PFSK-1 (cell line): ENCODE measurements at regions not wholly inside any gene's neighbourhood (a gene's known extent, or its start where the extent isn't known, plus 50 kb on each side); places are given as distances from the start of the nearest gene placed in this dataset.

Experiments used
- FOXP2 ChIP-seq: optimal IDR thresholded peaks from 2 replicates; pipeline ENCODE3; 2011; ENCODE audit warnings: borderline replicate concordance, control low read depth, inconsistent platforms; ENCODE audit not compliant: insufficient read depth; ENCODE audit errors: extremely low read length, extremely low read depth
- POLR2AphosphoS5 ChIP-seq: IDR thresholded peaks from 2 replicates; pipeline ENCODE4 v1.6.1; 2012; ENCODE audit warnings: low read depth, mild to moderate bottlenecking, control low read depth, low read length, moderate library complexity
- SIN3A ChIP-seq: IDR thresholded peaks from 2 replicates; pipeline ENCODE4 v1.6.1; 2012; ENCODE audit warnings: mild to moderate bottlenecking, low read length, moderate library complexity, borderline replicate concordance; ENCODE audit not compliant: insufficient read depth
- TAF1 ChIP-seq: IDR thresholded peaks from 2 replicates; pipeline ENCODE4 v1.6.1; 2012; ENCODE audit warnings: low read length, control low read depth, borderline replicate concordance; ENCODE audit not compliant: insufficient read depth
- TF ChIP-seq, protein P1 (sequence below), 2 experiments: IDR thresholded peaks; 2 replicates each; pipeline versions ENCODE4 v1.6.1 to v1.8.0; 2011 to 2012; ENCODE audit warnings: low read depth in 2 of 2, low read length in 2 of 2, control low read depth in 1 of 2, inconsistent platforms in 1 of 2, mild to moderate bottlenecking in 1 of 2, moderate library complexity in 1 of 2; ENCODE audit not compliant: insufficient read depth in 1 of 2

DNA sequence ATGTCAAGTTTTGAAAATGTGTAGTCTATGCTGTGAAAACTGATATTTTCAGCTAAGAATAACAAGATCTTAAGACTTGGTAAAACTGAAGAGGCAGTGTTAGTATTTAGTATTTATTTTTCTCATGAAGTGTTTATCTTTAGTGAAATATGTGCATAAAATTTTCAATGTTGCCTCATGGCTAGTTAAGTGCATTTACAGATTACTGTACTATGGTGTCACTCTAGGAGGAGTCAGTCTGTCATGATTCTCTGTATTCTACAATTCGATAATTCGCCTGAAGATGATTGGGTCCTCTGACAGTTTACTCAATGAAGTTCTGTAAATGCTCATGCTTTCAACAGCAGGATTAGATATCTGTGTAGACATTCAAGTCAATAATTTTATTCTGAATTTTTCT is 488.1 kb upstream of the GRM3 start:
- TF ChIP-seq, protein P1, sequence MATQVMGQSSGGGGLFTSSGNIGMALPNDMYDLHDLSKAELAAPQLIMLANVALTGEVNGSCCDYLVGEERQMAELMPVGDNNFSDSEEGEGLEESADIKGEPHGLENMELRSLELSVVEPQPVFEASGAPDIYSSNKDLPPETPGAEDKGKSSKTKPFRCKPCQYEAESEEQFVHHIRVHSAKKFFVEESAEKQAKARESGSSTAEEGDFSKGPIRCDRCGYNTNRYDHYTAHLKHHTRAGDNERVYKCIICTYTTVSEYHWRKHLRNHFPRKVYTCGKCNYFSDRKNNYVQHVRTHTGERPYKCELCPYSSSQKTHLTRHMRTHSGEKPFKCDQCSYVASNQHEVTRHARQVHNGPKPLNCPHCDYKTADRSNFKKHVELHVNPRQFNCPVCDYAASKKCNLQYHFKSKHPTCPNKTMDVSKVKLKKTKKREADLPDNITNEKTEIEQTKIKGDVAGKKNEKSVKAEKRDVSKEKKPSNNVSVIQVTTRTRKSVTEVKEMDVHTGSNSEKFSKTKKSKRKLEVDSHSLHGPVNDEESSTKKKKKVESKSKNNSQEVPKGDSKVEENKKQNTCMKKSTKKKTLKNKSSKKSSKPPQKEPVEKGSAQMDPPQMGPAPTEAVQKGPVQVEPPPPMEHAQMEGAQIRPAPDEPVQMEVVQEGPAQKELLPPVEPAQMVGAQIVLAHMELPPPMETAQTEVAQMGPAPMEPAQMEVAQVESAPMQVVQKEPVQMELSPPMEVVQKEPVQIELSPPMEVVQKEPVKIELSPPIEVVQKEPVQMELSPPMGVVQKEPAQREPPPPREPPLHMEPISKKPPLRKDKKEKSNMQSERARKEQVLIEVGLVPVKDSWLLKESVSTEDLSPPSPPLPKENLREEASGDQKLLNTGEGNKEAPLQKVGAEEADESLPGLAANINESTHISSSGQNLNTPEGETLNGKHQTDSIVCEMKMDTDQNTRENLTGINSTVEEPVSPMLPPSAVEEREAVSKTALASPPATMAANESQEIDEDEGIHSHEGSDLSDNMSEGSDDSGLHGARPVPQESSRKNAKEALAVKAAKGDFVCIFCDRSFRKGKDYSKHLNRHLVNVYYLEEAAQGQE (IDR thresholded peaks at IDR 0.05; ENCODE audit: insufficient read depth in 1 of 2, low read depth in 2 of 2, low read length in 2 of 2): no peak
- no peak for TF ChIP-seq FOXP2
- no peak for TF ChIP-seq POLR2AphosphoS5

DNA sequence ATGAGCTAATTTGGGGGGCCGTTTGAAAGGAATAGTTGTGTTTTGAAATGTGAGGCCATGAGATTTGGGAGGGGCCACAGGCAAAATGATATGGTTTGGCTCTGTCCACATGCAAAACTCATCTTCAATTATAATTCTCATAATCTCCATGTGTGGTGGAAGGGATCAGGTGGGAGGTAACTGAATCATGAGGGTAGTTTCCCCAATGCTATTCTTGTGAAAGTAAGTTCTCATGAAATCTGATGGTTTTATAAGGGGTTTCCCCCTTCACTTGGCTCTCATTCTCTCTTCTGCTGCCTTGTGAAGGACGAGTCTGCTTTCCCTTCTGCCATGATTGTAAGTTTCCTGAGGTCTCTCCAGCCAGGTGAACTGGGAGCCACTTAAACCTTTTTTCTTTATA is 490.8 kb upstream of the GRM3 start:
- no peak for TF ChIP-seq POLR2AphosphoS5
- no peak for TF ChIP-seq TAF1
- no peak for TF ChIP-seq SIN3A
- no peak for TF ChIP-seq FOXP2
- TF ChIP-seq, protein P1 (IDR thresholded peaks at IDR 0.05; ENCODE audit: insufficient read depth in 1 of 2, low read depth in 2 of 2, low read length in 2 of 2): no peak

DNA sequence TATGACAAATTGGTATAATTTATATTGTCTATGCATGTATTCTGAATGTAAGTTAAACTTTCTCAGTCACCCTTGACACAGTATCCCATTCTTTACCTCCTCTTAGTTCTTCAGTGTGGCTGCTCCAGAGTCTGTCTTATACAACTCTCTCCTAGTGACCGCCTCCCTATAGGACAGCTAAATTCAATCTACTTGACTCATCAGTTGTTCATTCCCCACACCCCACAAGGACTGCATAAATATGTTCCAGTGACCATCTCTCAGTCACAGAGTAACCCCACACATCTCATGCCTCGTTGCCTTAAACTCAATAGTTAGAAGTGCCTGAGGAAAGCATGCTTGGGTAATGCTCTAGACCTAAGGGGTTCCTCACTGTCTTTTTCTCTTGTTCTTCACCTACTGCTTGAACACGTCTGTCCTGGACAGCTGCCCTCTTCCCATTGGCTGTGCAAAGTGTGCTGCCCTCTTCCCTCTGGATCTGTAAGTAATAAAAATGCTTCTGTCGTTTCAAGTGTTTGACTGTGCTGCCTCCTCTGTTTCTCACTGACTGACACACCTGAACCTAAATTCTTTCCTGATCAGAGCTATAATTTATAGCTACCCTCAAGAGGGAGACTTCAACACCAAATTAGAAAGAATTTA is 494.6 kb upstream of the GRM3 start:
- no peak for TF ChIP-seq SIN3A
- no peak for TF ChIP-seq TAF1
- TF ChIP-seq, protein P1 (IDR thresholded peaks at IDR 0.05; ENCODE audit: insufficient read depth in 1 of 2, low read depth in 2 of 2, low read length in 2 of 2): no peak
- no peak for TF ChIP-seq FOXP2
- TF ChIP-seq POLR2AphosphoS5: no peak

DNA sequence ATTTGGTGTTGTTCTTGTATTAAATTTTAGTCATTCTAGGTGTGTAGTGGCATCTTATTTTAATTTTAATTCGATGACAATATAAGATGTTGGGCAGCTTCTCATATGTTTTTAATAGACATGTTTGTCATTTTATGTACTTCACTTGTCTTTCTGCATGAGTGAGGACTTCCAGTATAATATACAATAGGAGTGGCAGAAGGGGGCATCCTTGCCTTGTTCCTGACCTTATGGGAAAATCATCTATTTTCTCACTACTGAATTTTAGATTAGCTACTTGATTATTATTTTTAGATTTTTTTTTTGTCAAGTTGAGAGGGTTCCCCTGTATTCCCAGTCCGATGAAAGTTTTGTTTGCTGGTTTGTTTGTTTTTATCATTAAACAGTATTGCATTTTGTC is 495.2 kb upstream of the GRM3 start:
- no peak for TF ChIP-seq TAF1
- no peak for TF ChIP-seq SIN3A
- TF ChIP-seq, protein P1 (IDR thresholded peaks at IDR 0.05; ENCODE audit: insufficient read depth in 1 of 2, low read depth in 2 of 2, low read length in 2 of 2): no peak
- TF ChIP-seq FOXP2: no peak
- no peak for TF ChIP-seq POLR2AphosphoS5

DNA sequence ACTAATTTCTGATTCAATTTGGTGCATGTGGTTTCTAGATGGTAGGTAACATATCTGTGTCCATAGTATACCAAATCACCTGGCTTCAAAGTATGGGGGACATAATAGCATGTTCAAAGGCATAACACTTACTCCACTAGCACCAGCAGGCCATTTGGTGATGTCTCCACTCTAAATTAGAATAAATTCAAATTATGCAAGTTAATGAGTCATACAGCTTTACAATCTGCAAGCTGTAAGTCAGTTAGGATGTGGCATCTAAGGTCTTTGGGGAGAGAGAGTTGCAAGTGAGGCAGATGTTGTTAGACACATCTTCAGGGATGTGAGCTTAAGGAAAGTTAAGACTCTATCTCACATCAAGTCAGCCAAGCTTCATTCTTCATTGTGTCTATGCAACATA is 506.4 kb upstream of the GRM3 start:
- TF ChIP-seq SIN3A (no peak), POLR2AphosphoS5 (no peak), TAF1 (no peak), FOXP2 (no peak)
- TF ChIP-seq, protein P1 (IDR thresholded peaks at IDR 0.05; ENCODE audit: insufficient read depth in 1 of 2, low read depth in 2 of 2, low read length in 2 of 2): no peak
